Epithelial cell of esophagus (primary cell): ENCODE measurements at regions not wholly inside any gene's neighbourhood (a gene's known extent, or its start where the extent isn't known, plus 50 kb on each side); places are given as distances from the start of the nearest gene placed in this dataset.
A peak's percentile ranks its signal among the peaks of the same experiment; 100 is the strongest.

ENCODE experiments used
- DNase-seq: peaks from one replicate; pipeline ENCODE4 v3.0.0; 2010; ENCODE audit warnings: low read depth
- H3K4me3 ChIP-seq: 2 replicates; pipeline ENCODE4 v1.5.1; 2011; ENCODE audit warnings: mild to moderate bottlenecking, low read length, control low read depth
- CTCF ChIP-seq: IDR thresholded peaks from 2 replicates; pipeline ENCODE4 v1.5.1; 2011; ENCODE audit warnings: low read depth, mild to moderate bottlenecking, low read length, control low read depth, inconsistent platforms; ENCODE audit not compliant: insufficient read depth; ENCODE audit errors: missing control alignments

GRCh38 chr17:68780596-68780995 is 174.6 kb downstream of the ABCA8 start:
- TF ChIP-seq CTCF, result no peak
- no peak for DNase-seq
- H3K4me3 ChIP-seq, result no peak overlapping the region

DNA sequence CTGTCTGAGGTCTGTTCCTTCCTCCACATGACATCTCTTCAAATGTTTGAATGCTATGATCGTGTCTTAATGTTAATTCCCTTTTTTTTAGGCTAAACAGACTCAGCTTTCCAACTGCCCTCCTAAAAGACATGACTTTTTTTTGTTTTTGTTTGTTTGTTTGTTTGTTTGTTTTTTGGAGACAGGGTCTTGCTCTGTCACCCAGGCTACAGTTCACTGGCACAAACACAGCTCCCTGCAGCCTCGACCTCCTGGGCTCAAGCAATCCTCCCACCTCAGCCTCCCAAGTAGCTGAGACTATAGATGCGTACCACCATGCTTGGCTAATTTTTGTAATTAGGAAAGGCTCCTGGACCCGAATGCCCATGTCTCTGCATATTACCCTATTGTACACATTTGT is 176.5 kb downstream of the ABCA8 start:
- TF ChIP-seq CTCF, result no peak
- no peak for DNase-seq

DNA sequence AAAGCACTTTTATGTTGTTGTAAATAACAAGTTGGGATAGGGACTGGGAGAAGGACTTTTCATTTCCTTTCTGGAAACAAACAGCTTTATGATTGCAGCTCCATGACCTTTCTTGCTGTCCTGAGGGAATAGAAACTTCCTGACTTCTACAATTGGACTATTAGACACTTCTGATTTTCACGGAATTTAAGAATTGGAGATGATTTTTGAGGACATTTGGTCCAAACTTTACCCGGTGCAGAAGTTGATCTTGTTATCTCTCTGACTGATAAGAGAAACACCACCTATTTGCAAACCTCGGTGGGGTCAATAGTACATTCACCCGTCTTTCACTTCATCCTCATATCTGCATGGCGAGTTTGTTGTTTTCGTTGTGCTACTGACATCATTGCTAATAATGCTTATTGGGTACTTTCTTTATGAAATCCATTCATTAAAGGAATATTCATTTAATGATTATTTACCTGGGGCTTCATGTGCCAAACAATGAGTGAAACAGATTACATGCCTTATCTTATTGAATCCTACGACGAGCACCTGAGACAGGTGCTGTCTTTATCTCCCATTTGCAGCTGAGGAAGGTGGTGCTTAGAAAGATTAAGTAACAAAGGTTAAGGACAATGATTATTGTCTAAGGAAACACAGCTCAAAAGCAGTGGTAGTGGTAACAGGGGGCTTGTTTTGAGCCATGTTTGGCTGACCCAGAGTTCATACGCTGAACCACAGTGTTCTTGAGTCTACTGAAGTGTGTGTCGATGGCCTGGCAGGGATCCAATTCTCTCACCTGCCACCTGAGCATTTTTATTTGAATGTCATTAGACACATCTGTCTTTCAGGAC is 176.9 kb upstream of the FAM20A start:
- no peak overlapping the region for H3K4me3 ChIP-seq

More for the DNA sequence above, 176.5 kb downstream of the ABCA8 start:
- no peak overlapping the region for H3K4me3 ChIP-seq

GRCh38 chr17:68777243-68777855 is 176.2 kb upstream of the FAM20A start:
- H3K4me3 ChIP-seq, result no peak overlapping the region
- peak; percentile 58 for DNase-seq
- TF ChIP-seq CTCF, result peak; percentile 81

More for the DNA sequence above, 176.9 kb upstream of the FAM20A start:
- no peak for DNase-seq
- TF ChIP-seq CTCF, result no peak

- no peak overlapping the region for H3K4me3 ChIP-seq
- no peak for TF ChIP-seq CTCF
- DNase-seq, result no peak
These were observed 175.3 kb upstream of the FAM20A start for GRCh38 chr17:68776451-68776850.

- no peak overlapping the region for H3K4me3 ChIP-seq
- TF ChIP-seq CTCF, result no peak
- DNase-seq, result no peak
These were observed 174.8 kb upstream of the FAM20A start for GRCh38 chr17:68775969-68776368.
